Gastroesophageal sphincter (tissue), 4 donors: ENCODE measurements at regions not wholly inside any gene's neighbourhood (a gene's known extent, or its start where the extent isn't known, plus 50 kb on each side); places are given as distances from the start of the nearest gene placed in this dataset.

Experiments
- ATAC-seq: fragments of 150-250 bp; one replicate; pipeline ENCODE4 v1.9.1; 2016; ENCODE audit warnings: mild to moderate bottlenecking, moderate library complexity
- H3K27ac ChIP-seq, 4 donors: fragments of 200-600 bp; sonication (generic) in 3 of 4; 1 replicate in 3 of 4; 2 replicates in 1 of 4; pipeline ENCODE4 v1.5.1; 2016 to 2019
- H3K27me3 ChIP-seq: fragments of 200-600 bp; sonication (generic); one replicate; pipeline ENCODE4 v1.5.1; 2019
- H3K36me3 ChIP-seq, 2 donors: fragments of 200-600 bp; sonication (generic); one replicate each; pipeline ENCODE4 v1.5.1; 2019; ENCODE audit warnings: control low read depth in 1 of 2
- H3K4me1 ChIP-seq, 3 donors: fragments of 200-600 bp; sonication (generic); 1 replicate in 2 of 3; 2 replicates in 1 of 3; pipeline ENCODE4 v1.5.1; 2016 to 2019; ENCODE audit warnings: control low read depth in 2 of 3
- H3K4me3 ChIP-seq, 2 donors: fragments of 200-600 bp; sonication (generic); one replicate each; pipeline ENCODE4 v1.5.1; 2019; ENCODE audit warnings: mild to moderate bottlenecking in 1 of 2, moderate library complexity in 1 of 2
- H3K9me3 ChIP-seq, 3 donors: fragments of 200-600 bp; sonication (generic); one replicate each; pipeline ENCODE4 v1.5.1; 2017 to 2019; ENCODE audit warnings: control low read depth in 2 of 3
- CTCF ChIP-seq, 4 experiments: fragments of 200-600 bp in 2 of 4; fragments of 450-650 bp in 2 of 4; sonication (generic) in 1 of 4; IDR thresholded peaks; one replicate each; pipeline ENCODE4 v1.5.1; 2017 to 2019; ENCODE audit warnings: antibody characterized with exemption in 4 of 4, mild to moderate bottlenecking in 2 of 4, moderate library complexity in 2 of 4
- EP300 ChIP-seq: sonication (generic); formaldehyde crosslinking; IDR thresholded peaks from one replicate; pipeline ENCODE4 v1.6.1; 2017; ENCODE audit warnings: antibody characterized with exemption, mild to moderate bottlenecking
- POLR2A ChIP-seq, 2 donors: fragments of 450-650 bp; IDR thresholded peaks; one replicate each; pipeline ENCODE4 v1.6.1; 2017; ENCODE audit warnings: antibody characterized with exemption in 2 of 2, mild to moderate bottlenecking in 2 of 2, moderate library complexity in 1 of 2
- POLR2AphosphoS5 ChIP-seq: sonication (generic); formaldehyde crosslinking; IDR thresholded peaks from one replicate; pipeline ENCODE4 v1.6.1; 2017; ENCODE audit warnings: antibody characterized with exemption
- WGBS, 2 donors: methylation state at CpG; one replicate each; pipeline ENCODE4 v1.1.5; 2018; ENCODE audit warnings: low coverage in 1 of 2; 5-methylcytosine and 5-hydroxymethylcytosine counted together

GRCh38 chr2:217183471-217183870, 323.6 kb upstream of the TNP1 start:
- 79 to 91% methylated on average over 1 of the region's 1 CpG for WGBS, 2 donors
- peaks cover 0 to 37% (median 0%) of the 10 kb centered on the region in 3 donors for H3K4me1 ChIP-seq
- no peak for ATAC-seq
- no peaks in the 10 kb centered on the region for H3K9me3 ChIP-seq
- H3K4me3 ChIP-seq: no peak overlapping the region
- TF ChIP-seq CTCF (IDR thresholded peaks at IDR 0.05) (no peak), POLR2AphosphoS5 (no peak), EP300 (no peak), POLR2A (IDR thresholded peaks at IDR 0.05) (no peak)
- H3K27ac ChIP-seq: no peak overlapping the region
- no peaks in the 10 kb centered on the region for H3K27me3 ChIP-seq
- no peaks in the 10 kb centered on the region for H3K36me3 ChIP-seq

DNA sequence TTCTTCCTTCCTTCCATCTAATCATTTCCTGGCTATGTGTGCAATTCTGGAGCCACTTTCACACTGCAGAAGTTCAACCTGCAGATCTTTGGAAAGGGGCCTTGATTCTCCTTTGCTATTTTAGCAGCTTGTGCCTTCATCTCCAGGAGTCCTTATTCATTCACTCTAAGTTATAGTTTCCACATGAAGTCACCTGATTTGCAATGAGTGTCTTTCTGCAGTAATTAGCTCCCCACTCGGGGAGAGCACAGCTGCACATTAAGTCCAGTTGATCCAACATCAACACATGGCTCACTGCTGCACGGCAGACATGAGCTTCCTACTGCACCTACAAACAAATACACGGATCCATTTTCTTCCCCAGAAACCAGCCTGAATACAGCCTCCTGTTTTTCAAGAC, 323.1 kb upstream of the TNP1 start:
- 27 to 66% methylated on average over 2 of the region's 3 CpGs for WGBS, 2 donors
- Histone ChIP-seq H3K36me3 (no peaks in the 10 kb centered on the region), H3K27me3 (no peaks in the 10 kb centered on the region), H3K4me1 (peaks cover 0 to 33% (median 0%) of the 10 kb centered on the region in 3 donors), H3K4me3 (no peak overlapping the region), H3K9me3 (no peaks in the 10 kb centered on the region), H3K27ac (no peak overlapping the region)
- TF ChIP-seq CTCF (IDR thresholded peaks at IDR 0.05): no peak
- no peak for TF ChIP-seq POLR2A (IDR thresholded peaks at IDR 0.05)
- TF ChIP-seq POLR2AphosphoS5: no peak
- TF ChIP-seq EP300: no peak
- ATAC-seq: no peak

- H3K27ac ChIP-seq: no peak overlapping the region
- H3K9me3 ChIP-seq: no peaks in the 10 kb centered on the region
- H3K36me3 ChIP-seq: no peaks in the 10 kb centered on the region
- ATAC-seq: no peak
- peaks cover 0 to 26% (median 0%) of the 10 kb centered on the region in 3 donors for H3K4me1 ChIP-seq
- no peak for TF ChIP-seq POLR2AphosphoS5
- TF ChIP-seq POLR2A (IDR thresholded peaks at IDR 0.05): no peak
- no peak for TF ChIP-seq EP300
- no peak for TF ChIP-seq CTCF (IDR thresholded peaks at IDR 0.05)
- H3K27me3 ChIP-seq: no peaks in the 10 kb centered on the region
- H3K4me3 ChIP-seq: no peak overlapping the region
Observed at GRCh38 chr2:217181512-217181911, 321.6 kb upstream of the TNP1 start.

DNA sequence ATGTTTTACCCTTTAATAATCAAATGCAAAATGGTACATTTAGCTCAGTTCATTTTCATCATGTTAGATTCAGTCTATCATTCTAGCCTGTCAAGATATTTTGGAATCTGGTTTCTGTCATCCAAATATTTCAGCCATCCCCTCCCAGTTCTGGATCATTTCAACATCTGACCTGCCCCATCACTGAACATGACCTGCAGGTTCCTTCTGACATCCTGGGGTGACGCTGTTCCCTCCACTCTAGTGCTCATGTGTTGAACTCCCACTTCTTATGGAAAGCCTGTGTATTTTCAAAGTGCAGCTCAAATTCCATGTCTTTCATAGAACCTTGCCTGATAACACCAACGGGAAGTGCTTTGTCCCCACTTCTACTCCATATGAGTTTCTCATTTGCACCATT, 320.0 kb upstream of the TNP1 start:
- no peaks in the 10 kb centered on the region for H3K36me3 ChIP-seq
- WGBS, 2 donors: 63 to 69% methylated on average over 2 of the region's 2 CpGs
- peaks cover 0 to 9% (median 0%) of the 10 kb centered on the region in 3 donors for H3K4me1 ChIP-seq
- no peak overlapping the region for H3K27ac ChIP-seq
- TF ChIP-seq POLR2A (IDR thresholded peaks at IDR 0.05) (no peak), CTCF (IDR thresholded peaks at IDR 0.05) (no peak), EP300 (no peak), POLR2AphosphoS5 (no peak)
- H3K9me3 ChIP-seq: peaks cover 0 to 11% (median 0%) of the 10 kb centered on the region in 3 donors
- H3K27me3 ChIP-seq: no peaks in the 10 kb centered on the region
- no peak for ATAC-seq
- no peak overlapping the region for H3K4me3 ChIP-seq

GRCh38 chr2:217178341-217178740, 318.5 kb upstream of the TNP1 start:
- Histone ChIP-seq H3K27ac (no peak overlapping the region), H3K4me3 (no peak overlapping the region), H3K36me3 (no peaks in the 10 kb centered on the region), H3K27me3 (no peaks in the 10 kb centered on the region), H3K4me1 (peaks cover 0 to 5% (median 0%) of the 10 kb centered on the region in 3 donors), H3K9me3 (peaks cover 0 to 11% (median 0%) of the 10 kb centered on the region in 3 donors)
- no peak for TF ChIP-seq EP300
- TF ChIP-seq CTCF (IDR thresholded peaks at IDR 0.05): no peak
- TF ChIP-seq POLR2AphosphoS5: no peak
- TF ChIP-seq POLR2A (IDR thresholded peaks at IDR 0.05): no peak
- no peak for ATAC-seq
